Left renal cortex interstitium (tissue), 4 donors: ENCODE measurements at regions not wholly inside any gene's neighbourhood (a gene's known extent, or its start where the extent isn't known, plus 50 kb on each side); places are given as distances from the start of the nearest gene placed in this dataset.
"Not testable (repeated sequence)": the region's sequence is repeated elsewhere in the genome, so short reads cannot be mapped to it uniquely, and the experiment has no call there.

Experiments
- DNase-seq, 4 donors: peaks; one replicate each; pipeline ENCODE4 v3.0.0-alpha.2; 2013; ENCODE audit warnings: low read depth in 4 of 4, low spot score in 2 of 4, missing footprints in 1 of 4

DNA sequence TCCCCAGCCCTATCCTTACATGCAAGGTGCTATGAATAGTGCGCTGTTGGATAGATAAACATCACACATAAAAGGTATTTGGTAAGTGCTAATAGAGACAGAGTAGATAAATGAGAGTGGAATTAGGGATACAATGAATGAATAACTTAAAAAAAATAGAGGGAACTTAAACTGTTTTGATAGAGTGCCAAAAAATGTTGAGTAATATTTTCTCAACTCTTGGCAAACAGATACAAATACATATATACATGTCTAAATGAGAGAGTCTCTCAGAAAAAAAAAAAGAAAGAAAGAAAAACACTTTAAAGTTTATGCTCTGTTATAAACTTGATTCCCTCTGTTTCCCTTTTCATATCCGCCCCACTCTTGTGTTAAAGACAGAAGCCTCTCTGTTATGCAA lies 667.4 kb downstream of the ROBO2 start:
- no peak for DNase-seq

GRCh38 chr3:77709155-77709554 lies 669.3 kb downstream of the ROBO2 start:
- DNase-seq = no peak

- no peak for DNase-seq
Measured at GRCh38 chr3:77718311-77718710, 678.4 kb downstream of the ROBO2 start.

GRCh38 chr3:77720460-77720971 lies 680.6 kb downstream of the ROBO2 start:
- DNase-seq = no peak

GRCh38 chr3:77726517-77726916 lies 686.6 kb downstream of the ROBO2 start:
- no peak for DNase-seq

GRCh38 chr3:77746048-77746447 lies 706.1 kb downstream of the ROBO2 start:
- DNase-seq = no peak

GRCh38 chr3:77746892-77747291 lies 707.0 kb downstream of the ROBO2 start:
- no peak for DNase-seq

GRCh38 chr3:77756397-77756975 lies 716.6 kb downstream of the ROBO2 start:
- DNase-seq = not testable (repeated sequence)

GRCh38 chr3:77772459-77772858 lies 732.6 kb downstream of the ROBO2 start:
- DNase-seq = no peak

- DNase-seq = no peak
Measured at GRCh38 chr3:77773084-77773483, 733.2 kb downstream of the ROBO2 start.

DNA sequence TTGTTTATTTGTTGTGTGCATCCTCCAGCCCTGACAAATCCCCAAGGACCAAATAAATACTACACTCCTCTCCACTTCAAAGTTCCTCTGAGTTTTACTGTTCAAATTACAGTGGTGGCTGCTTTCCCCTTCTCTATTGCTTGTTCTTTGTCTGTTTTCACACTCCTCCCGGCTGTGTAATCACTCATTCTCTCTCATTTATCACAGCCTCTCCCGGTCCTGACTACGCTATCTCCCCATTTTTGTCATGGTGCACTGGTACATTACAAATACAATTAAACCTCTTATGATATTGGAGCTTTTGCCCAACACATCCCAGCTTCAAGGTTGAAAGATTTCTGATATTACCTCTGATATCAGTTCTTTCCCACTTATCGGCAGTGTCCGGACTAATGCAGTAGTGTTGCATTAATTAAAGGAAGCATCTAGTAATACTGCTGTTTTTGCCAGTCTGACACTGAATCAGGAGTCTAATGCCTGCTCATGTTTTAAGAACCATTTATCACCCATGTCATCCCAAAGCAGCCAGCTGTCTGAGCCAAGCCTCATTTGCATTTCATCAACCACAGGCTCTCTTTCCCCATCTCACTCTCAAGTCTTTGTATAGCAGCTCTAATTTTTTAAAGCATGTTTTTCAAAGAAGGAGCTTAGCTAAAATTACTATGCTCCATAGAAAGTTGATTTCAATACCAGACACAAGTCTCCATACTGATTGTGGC lies 740.5 kb downstream of the ROBO2 start:
- no peak for DNase-seq

- DNase-seq = no peak
Measured at GRCh38 chr3:77786216-77786615, 746.3 kb downstream of the ROBO2 start.

DNA sequence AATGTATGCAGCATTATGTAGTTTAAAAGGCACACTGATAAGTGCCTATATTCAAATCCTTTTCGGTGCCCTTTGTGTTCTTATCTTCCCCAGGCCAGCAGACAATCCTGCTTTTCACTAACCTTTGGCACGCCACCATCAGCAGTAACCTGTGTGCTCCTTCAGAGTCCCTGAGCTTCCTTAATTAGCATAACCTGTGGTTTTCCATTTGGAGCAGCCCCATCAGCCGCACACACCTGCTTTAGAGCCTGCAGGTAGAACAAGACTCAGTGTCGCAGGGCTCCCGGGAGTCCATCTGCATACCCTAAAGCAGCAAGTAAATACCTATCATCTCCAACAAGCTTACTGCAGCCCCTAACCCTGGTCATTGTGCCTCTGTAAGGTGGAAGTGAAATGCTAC lies 755.1 kb downstream of the ROBO2 start:
- no peak for DNase-seq

DNA sequence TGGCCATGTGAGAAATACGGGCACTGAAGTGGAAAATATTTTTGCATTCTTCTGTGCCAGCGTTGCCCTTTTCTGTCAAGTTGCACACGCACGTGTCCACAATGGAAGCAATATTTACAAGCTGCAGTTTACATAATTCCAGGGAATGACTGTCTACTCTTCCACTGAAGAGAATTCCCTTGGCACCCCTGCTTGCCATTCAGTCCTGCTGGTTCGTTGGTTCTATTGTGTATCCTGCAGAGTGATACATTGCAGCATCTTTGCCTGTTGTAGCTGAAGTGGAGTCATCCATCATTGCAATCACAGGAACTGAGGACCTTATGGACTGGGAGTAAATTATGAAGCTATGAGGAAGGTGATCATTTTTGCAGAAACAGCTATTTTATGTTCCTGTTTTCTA lies 759.4 kb downstream of the ROBO2 start:
- no peak for DNase-seq

DNA sequence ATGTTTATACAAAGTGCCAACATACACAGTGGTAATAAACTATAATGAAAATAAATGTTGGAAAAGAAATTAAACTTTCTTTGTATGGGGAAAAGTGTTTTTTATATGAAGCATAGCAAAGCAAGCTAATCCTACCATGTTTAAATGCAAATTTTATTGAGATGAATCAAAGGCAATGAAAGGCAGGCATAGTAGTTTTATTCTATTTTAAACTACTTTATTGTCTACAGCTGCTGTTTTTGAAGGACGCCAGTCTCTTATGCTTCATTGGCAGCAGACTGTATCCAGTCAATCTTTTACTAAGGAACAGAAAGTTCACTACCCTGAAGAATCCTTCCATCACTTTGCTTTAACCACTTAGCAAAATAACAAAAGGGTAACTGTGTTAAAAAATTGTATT lies 761.0 kb downstream of the ROBO2 start:
- no peak for DNase-seq

- no peak for DNase-seq
Measured at GRCh38 chr3:77807312-77807711, 767.4 kb downstream of the ROBO2 start.

DNA sequence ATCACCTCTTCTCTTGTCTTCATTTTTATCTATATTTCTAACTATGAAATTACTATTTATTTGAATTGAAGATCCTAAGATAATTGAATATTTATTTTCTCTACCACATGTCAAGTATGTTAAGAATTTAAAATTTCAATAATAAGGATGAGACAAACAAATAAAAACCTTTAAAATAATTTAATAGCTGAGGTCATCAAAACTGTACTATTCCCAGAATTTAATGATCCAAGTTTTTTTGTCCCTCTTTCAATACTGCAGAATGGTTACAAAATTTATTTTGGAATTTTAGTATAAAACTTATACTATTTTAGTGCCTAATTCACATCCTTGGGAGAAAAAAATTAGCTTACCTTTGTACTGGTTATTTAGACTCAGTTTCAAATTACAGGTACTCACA lies 774.9 kb downstream of the ROBO2 start:
- no peak for DNase-seq

- DNase-seq = no peak
Measured at GRCh38 chr3:77815467-77815866, 775.6 kb downstream of the ROBO2 start.

- DNase-seq = no peak
Measured at GRCh38 chr3:77816366-77816765, 776.5 kb downstream of the ROBO2 start.

DNA sequence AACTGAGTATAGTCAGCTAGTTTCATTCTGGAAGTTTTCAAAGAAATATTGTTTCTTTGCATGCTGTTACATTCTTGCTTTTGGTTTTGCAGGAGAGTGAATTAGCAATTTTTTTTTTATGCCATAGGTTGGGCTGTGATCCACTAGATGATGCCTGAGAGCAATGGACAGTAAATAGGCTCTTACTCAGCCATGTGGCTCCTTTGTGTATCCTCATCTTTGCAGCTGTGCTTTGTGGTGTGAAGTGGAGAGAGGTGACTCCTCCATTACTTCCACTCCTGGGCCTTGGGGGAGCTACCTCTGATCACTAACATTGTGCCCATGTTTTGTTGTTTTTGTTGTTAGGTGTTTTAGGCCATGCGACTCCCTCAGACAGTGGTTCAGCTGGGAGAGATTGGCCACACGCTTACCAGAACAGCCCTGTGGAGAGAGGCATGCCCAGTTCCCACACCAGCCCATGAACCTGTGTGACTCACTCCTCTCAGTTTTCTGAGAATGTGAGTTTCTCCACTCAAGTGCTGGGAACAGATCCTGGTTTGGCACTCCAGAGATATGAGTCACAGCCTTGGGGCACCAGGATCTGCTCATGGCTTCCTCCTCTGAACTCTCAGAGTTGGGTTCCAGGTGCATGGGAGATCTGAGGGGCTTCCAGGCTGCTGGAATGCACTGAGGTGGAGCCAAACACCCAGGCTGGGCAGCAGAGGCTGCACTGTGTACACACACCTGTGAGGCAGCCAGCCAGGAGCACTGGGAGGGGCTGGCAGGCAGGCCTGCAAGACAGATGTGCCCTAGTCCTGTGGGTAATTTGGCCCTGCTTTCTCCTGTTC lies 785.3 kb downstream of the ROBO2 start:
- no peak for DNase-seq

DNA sequence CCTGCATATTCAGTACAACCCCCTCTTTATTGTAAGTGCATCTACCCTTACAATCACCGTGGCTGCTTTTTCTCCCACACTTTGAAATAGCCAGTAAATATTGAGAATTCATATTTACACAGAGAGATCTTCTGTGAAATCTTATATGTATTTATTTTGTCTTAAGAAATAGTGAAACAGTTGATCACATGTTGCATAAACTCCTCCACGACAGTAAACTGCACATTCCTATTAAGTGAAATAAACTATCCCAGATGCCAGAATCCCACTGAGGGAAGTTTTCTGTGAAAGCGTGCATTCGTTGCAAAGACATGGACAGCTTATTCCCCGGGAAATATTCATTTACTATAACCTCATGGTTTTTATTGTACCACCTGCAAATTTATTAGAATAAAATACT lies 796.0 kb downstream of the ROBO2 start:
- no peak for DNase-seq
